ENCODE measurements at regions not wholly inside any gene's neighbourhood (a gene's known extent, or its start where the extent isn't known, plus 50 kb on each side); places are given as distances from the start of the nearest gene placed in this dataset.

DNA sequence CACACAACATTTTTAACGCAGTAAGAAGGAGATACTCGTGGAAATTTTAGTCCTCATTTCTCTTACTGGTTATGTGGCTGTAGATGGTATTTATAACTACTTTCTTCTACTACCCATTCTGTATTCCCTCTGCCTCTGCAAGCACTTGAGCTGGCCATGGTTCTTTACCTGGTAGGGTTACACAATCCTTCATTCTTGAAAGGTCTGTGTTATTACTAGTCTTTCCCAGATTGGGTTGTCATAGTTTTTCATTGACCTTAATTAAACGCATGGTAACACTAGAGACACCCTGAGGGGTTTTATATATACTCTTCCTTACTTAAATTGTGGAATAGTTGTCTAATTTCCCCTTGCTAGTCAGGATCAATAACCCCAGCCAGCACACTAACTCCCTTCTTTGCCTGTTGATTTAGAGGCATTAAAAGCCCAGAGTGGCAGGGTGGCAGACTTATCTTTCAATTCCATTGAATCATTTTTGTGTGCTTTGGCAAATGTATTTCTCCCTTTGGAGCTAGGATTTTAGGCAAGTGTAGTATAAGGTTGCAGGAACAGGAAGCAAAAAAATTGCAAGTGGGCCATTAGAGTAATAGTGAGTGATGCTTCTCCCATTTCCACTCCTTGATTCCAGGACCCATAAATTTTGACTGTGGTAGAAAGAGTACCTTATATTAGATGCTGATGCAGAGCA, 113.6 kb upstream of the EMCN start:
- TF ChIP-seq EZH2 (IDR thresholded peaks at IDR 0.05; ENCODE audit: borderline replicate concordance, low read depth, low read length, severe bottlenecking) (no peak), POLR2A (IDR thresholded peaks at IDR 0.05; ENCODE audit: low read depth, low read length) (no peak), POLR2AphosphoS5 (IDR thresholded peaks at IDR 0.05; ENCODE audit: insufficient read depth, low read depth, low read length) (no peak), CTCF (IDR thresholded peaks at IDR 0.05; ENCODE audit: extremely low read depth in 1 of 2, insufficient read depth in 1 of 2, low read depth in 1 of 2, low read length in 2 of 2) (no peak), MAX (IDR thresholded peaks at IDR 0.05; ENCODE audit: insufficient read depth, insufficient read length) (no peak), GATA2 (IDR thresholded peaks at IDR 0.05; ENCODE audit: insufficient read depth, insufficient read length, low read depth, low read length) (no peak), MYC (IDR thresholded peaks at IDR 0.05; ENCODE audit: low read depth, low read length) (no peak), FOS (IDR thresholded peaks at IDR 0.05; ENCODE audit: borderline replicate concordance, insufficient read depth, low read length) (no peak), JUN (IDR thresholded peaks at IDR 0.05; ENCODE audit: borderline replicate concordance, insufficient read depth, insufficient read length, low read depth) (no peak)

Measured in endothelial cell of umbilical vein (primary cell).